ENCODE measurements at regions not wholly inside any gene's neighbourhood (a gene's known extent, or its start where the extent isn't known, plus 50 kb on each side); places are given as distances from the start of the nearest gene placed in this dataset.

GRCh38 chr20:10921491-10922010 is 247.8 kb upstream of the JAG1 start:
- no peak for TF ChIP-seq EZH2 (IDR thresholded peaks at IDR 0.05)
- TF ChIP-seq CTCF (IDR thresholded peaks at IDR 0.05), result no peak
- no peak for TF ChIP-seq EZH2phosphoT487 (IDR thresholded peaks at IDR 0.05)
